Astrocyte of the cerebellum (primary cell): ENCODE measurements at regions not wholly inside any gene's neighbourhood (a gene's known extent, or its start where the extent isn't known, plus 50 kb on each side); places are given as distances from the start of the nearest gene placed in this dataset.

Experiments
- DNase-seq: peaks from one replicate; pipeline ENCODE4 v3.0.0-alpha.2; 2011; ENCODE audit warnings: low read depth
- H3K4me3 ChIP-seq: 2 replicates; pipeline ENCODE4 v1.5.1; 2011; ENCODE audit warnings: mild to moderate bottlenecking, low read depth, low read length, moderate library complexity
- in situ Hi-C: cut with HindIII; loops from 2 replicates; pipeline ENCODE4 v1.10.0; 2017; ENCODE audit warnings: low sequenced_read_pairs
- TF ChIP-seq, protein P1 (sequence below): IDR thresholded peaks from 2 replicates; pipeline ENCODE4 v1.5.1; 2012; ENCODE audit warnings: low read length, low read depth, moderate library complexity, mild to moderate bottlenecking; ENCODE audit errors: missing control alignments

DNA sequence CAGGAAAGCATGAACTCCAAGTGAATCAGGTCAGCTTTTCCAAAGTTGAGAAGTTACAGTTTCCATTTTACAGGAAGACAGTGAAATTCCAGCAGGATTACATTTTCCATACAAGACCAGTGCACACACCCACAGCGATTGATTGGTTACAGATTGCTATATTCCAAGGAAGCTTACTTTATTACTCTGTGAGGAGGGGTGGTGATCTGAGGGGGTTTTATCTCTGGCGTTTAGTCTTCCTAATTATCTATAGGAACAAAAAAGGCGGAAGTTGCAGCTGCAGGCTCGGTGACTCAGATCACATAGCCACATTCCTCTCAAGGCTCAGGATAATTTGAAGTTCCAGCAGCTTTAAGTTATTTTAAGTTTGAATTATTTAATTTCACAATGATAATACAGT is 450.4 kb upstream of the NMUR2 start:
- H3K4me3 ChIP-seq: no peak overlapping the region
- TF ChIP-seq, protein P1, sequence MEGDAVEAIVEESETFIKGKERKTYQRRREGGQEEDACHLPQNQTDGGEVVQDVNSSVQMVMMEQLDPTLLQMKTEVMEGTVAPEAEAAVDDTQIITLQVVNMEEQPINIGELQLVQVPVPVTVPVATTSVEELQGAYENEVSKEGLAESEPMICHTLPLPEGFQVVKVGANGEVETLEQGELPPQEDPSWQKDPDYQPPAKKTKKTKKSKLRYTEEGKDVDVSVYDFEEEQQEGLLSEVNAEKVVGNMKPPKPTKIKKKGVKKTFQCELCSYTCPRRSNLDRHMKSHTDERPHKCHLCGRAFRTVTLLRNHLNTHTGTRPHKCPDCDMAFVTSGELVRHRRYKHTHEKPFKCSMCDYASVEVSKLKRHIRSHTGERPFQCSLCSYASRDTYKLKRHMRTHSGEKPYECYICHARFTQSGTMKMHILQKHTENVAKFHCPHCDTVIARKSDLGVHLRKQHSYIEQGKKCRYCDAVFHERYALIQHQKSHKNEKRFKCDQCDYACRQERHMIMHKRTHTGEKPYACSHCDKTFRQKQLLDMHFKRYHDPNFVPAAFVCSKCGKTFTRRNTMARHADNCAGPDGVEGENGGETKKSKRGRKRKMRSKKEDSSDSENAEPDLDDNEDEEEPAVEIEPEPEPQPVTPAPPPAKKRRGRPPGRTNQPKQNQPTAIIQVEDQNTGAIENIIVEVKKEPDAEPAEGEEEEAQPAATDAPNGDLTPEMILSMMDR: no peak
- no peak for DNase-seq
- in situ Hi-C loops: no loop called here

DNA sequence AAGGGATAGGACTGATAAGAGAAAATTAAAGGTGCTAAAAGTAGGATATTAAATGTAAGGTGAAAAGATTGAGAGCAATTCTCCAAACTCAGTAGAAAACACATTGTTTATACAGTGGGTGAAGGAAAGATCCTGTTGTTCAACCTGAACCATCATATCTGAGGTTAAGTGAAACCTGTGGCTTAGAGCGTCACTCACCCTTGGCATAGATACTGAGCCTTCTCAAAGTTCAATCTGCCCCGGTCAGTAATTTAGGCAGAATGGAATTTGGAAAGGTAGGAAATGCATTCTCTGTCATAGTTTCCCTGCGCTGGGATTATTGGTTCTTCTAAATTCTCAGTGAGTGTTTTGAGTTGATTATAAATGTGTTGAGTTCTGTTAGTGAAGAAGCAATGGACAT is 456.2 kb upstream of the NMUR2 start:
- no peak for DNase-seq
- no peak overlapping the region for H3K4me3 ChIP-seq
- in situ Hi-C loops: no loop called here
- TF ChIP-seq, protein P1: no peak

GRCh38 chr5:152864447-152864846 is 459.4 kb upstream of the NMUR2 start:
- TF ChIP-seq, protein P1: no peak
- H3K4me3 ChIP-seq: no peak overlapping the region
- in situ Hi-C loops: no loop called here
- no peak for DNase-seq

- TF ChIP-seq, protein P1: no peak
- no peak overlapping the region for H3K4me3 ChIP-seq
- in situ Hi-C loops: no loop called here
- DNase-seq: no peak
Observed at GRCh38 chr5:152864991-152865390, 459.9 kb upstream of the NMUR2 start.

GRCh38 chr5:152869971-152870370 is 464.9 kb upstream of the NMUR2 start:
- in situ Hi-C loops: no loop called here
- H3K4me3 ChIP-seq: no peak overlapping the region
- no peak for DNase-seq
- TF ChIP-seq, protein P1: no peak

DNA sequence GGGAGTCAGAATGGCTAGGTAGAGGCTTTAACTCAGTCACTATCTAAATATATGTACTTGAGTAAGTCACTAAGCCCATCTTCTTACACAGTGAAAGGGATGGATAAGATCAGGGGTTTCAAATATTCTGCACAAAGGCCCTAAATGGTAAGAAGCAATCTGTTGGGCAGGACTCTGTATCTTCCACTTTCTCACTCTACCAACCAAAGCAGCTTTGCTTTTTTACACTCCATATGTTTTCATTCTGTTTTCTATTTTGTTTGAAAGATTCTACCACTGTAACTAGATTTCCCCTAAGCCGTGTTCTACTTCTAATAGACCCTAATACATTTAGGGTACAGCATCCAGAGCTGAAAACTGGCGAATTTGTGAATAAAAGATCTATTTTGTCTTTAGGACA is 477.5 kb upstream of the NMUR2 start:
- DNase-seq: no peak
- TF ChIP-seq, protein P1: no peak
- in situ Hi-C loops: no loop called here
- no peak overlapping the region for H3K4me3 ChIP-seq
